GM12878 (cell line): ENCODE measurements at regions not wholly inside any gene's neighbourhood (a gene's known extent, or its start where the extent isn't known, plus 50 kb on each side); places are given as distances from the start of the nearest gene placed in this dataset.

Experiments
- ATAC-seq: fragments of 200-7000 bp; cut with Tn5 transposase; 3 replicates; pipeline ENCODE4 v1.9.1; 2020; ENCODE audit warnings: mild to moderate bottlenecking, moderate library complexity
- BruUV-seq: library from RNA; stranded (reverse); fragments of 400-500 nt; replicated peaks from 2 replicates; lab custom pipeline; 2021; lab: Mats Ljungman, UMichigan
- CTCF ChIA-PET: fragments of 300-600 bp; sonication (Branson Sonifier 250); formaldehyde crosslinking; extraction: SDS; loops from one replicate; lab custom pipeline; 2021; ENCODE audit warnings: inconsistent platforms; lab: Yijun Ruan, JAX
- POLR2A ChIA-PET: fragments of 350-600 bp; formaldehyde crosslinking; extraction: SDS; loops from one replicate; lab custom pipeline; 2021; ENCODE audit warnings: inconsistent platforms; lab: Charles Lee
- RAD21 ChIA-PET: fragments of 300-600 bp; sonication (Branson Sonifier 250); formaldehyde crosslinking; loops from one replicate; lab custom pipeline; 2023; ENCODE audit warnings: antibody characterized with exemption; ENCODE audit not compliant: unreplicated experiment; lab: Charles Lee
- SMC1A ChIA-PET: fragments of 300-600 bp; sonication (Branson Sonifier 250); formaldehyde crosslinking; loops from one replicate; lab custom pipeline; 2023; ENCODE audit not compliant: unreplicated experiment, uncharacterized antibody; lab: Charles Lee
- DNase-seq: peaks from one replicate; pipeline ENCODE4 v3.0.0-alpha.2; 2011; ENCODE audit warnings: low read depth, low spot score
- FAIRE-seq: peaks from 3 replicates; lab custom pipeline; 2011; peaks lifted over from hg19 to GRCh38; lab: Jason Lieb, UNC
- H2AFZ ChIP-seq: 2 replicates; pipeline ENCODE4 v1.6.0; 2011; ENCODE audit warnings: low read depth, low read length, control low read depth; ENCODE audit not compliant: control insufficient read depth
- H3K27ac ChIP-seq: 2 replicates; pipeline ENCODE4 v1.5.1; 2011; ENCODE audit warnings: control low read depth; ENCODE audit not compliant: control insufficient read depth, insufficient read depth
- H3K27me3 ChIP-seq, 2 experiments: replicated peaks in 1 of 2; 2 replicates each; pipeline versions ENCODE4 v1.6.0 to v1.6.1; 2011; ENCODE audit warnings: low read length in 1 of 2; ENCODE audit not compliant: control insufficient read depth in 2 of 2, insufficient read depth in 2 of 2
- H3K36me3 ChIP-seq, 2 experiments: 2 replicates each; pipeline ENCODE4 v1.5.1; 2011; ENCODE audit warnings: low read length in 1 of 2; ENCODE audit not compliant: control insufficient read depth in 2 of 2, insufficient read depth in 2 of 2
- H3K4me1 ChIP-seq: 2 replicates; pipeline ENCODE4 v1.6.1; 2011; ENCODE audit warnings: mild to moderate bottlenecking, low read length, moderate library complexity, mixed read lengths; ENCODE audit not compliant: control insufficient read depth, insufficient read depth
- H3K4me2 ChIP-seq: 2 replicates; pipeline ENCODE4 v1.6.0; 2011; ENCODE audit warnings: control low read depth; ENCODE audit not compliant: control insufficient read depth, insufficient read depth
- H3K4me3 ChIP-seq: fragments of 200-600 bp; sonication (generic); 2 replicates; pipeline ENCODE4 v1.5.1; 2016
- H3K79me2 ChIP-seq: 2 replicates; pipeline ENCODE4 v1.6.0; 2011; ENCODE audit warnings: low read length; ENCODE audit not compliant: control insufficient read depth, insufficient read depth
- H3K9ac ChIP-seq: 2 replicates; pipeline ENCODE4 v1.8.0; 2011; ENCODE audit warnings: low read length, control low read depth, mixed read lengths; ENCODE audit not compliant: control insufficient read depth, insufficient read depth
- H3K9me3 ChIP-seq: replicated peaks from 3 replicates; pipeline ENCODE4 v1.5.1; 2011; ENCODE audit warnings: mild to moderate bottlenecking, low read length; ENCODE audit not compliant: control insufficient read depth, insufficient read depth
- H4K20me1 ChIP-seq: 2 replicates; pipeline ENCODE4 v1.6.0; 2011; ENCODE audit not compliant: control insufficient read depth, insufficient read depth
- BCL3 ChIP-seq: IDR thresholded peaks from 2 replicates; pipeline ENCODE4 v1.6.1; 2011; ENCODE audit warnings: borderline replicate concordance, low read depth, mild to moderate bottlenecking, moderate library complexity, low read length; ENCODE audit not compliant: insufficient read depth, poor library complexity, severe bottlenecking
- BRCA1 ChIP-seq: IDR thresholded peaks from 2 replicates; pipeline ENCODE4 v1.6.1; 2011; ENCODE audit warnings: low read depth, low read length, improper control_type of control experiment
- CEBPZ ChIP-seq: fragments of 150-350 bp; IDR thresholded peaks from 2 replicates; pipeline ENCODE4 v1.6.1; 2016; ENCODE audit warnings: low read depth, low read length
- CUX1 ChIP-seq: IDR thresholded peaks from 2 replicates; pipeline ENCODE4 v1.6.1; 2012; ENCODE audit warnings: improper control_type of control experiment, low read depth, low read length; ENCODE audit not compliant: insufficient replicate concordance
- ESRRA ChIP-seq: IDR thresholded peaks from 2 replicates; pipeline ENCODE4 v1.6.1; 2012; ENCODE audit warnings: mild to moderate bottlenecking, low read length, improper control_type of control experiment
- HDGF ChIP-seq: fragments of 450-650 bp; IDR thresholded peaks from 2 replicates; pipeline ENCODE4 v1.6.1; 2016; ENCODE audit warnings: antibody characterized with exemption
- PKNOX1 ChIP-seq: fragments of 450-650 bp; IDR thresholded peaks from 2 replicates; pipeline ENCODE4 v1.6.1; 2016; ENCODE audit warnings: mild to moderate bottlenecking
- RB1 ChIP-seq: fragments of 450-650 bp; formaldehyde crosslinking; IDR thresholded peaks from 2 replicates; pipeline ENCODE4 v1.6.1; 2017; ENCODE audit warnings: mild to moderate bottlenecking, borderline replicate concordance
- SMC3 ChIP-seq: IDR thresholded peaks from 2 replicates; pipeline ENCODE4 v1.6.1; 2011; ENCODE audit warnings: low read length, improper control_type of control experiment, borderline replicate concordance
- ZBED1 ChIP-seq: IDR thresholded peaks from 2 replicates; pipeline ENCODE4 v1.6.1; 2016; ENCODE audit warnings: borderline replicate concordance
- WGBS: methylation state at CpG from one replicate; pipeline ENCODE4 v1.1.6; 2016; ENCODE audit warnings: low lambda C conversion rate; ENCODE audit not compliant: insufficient replicate concordance, insufficient coverage; ENCODE audit errors: missing lambda C conversion rate; 5-methylcytosine and 5-hydroxymethylcytosine counted together
- in situ Hi-C: fragments of 300-500 bp; cut with MboI; formaldehyde crosslinking; loops from 9 replicates; pipeline ENCODE4 v1.14.3; 2018; ENCODE audit warnings: mixed read lengths
- intact Hi-C: fragments of 100-400 bp; cut with micrococcal nuclease; formaldehyde crosslinking; loops from one replicate; pipeline ENCODE4 v1.14.2; 2022; ENCODE audit not compliant: unreplicated experiment

- TF ChIP-seq CUX1 (no peak), BRCA1 (no peak), RB1 (no peak)
Measured at GRCh38 chr15:29473621-29474105, 204.0 kb upstream of the NSMCE3 start (continued).

GRCh38 chr15:29472901-29473445 is 203.4 kb upstream of the NSMCE3 start:
- BruUV-seq: no TSS peak
- in situ Hi-C loops: no loop called here
- TF ChIP-seq BCL3 (no peak), ZBED1 (no peak), CEBPZ (no peak), SMC3 (no peak), ESRRA (no peak), HDGF (no peak), PKNOX1 (no peak)

More at GRCh38 chr15:29472901-29473445, 203.4 kb upstream of the NSMCE3 start:
- intact Hi-C loops: no loop called here
- no peaks in the 10 kb centered on the region for H3K4me1 ChIP-seq
- no peaks in the 10 kb centered on the region for H3K79me2 ChIP-seq
- H3K36me3 ChIP-seq: no peaks in the 10 kb centered on the region
- POLR2A ChIA-PET: no interaction called here
- WGBS: 21% methylated on average over 4 of the region's 4 CpGs
- H3K9ac ChIP-seq: no peak overlapping the region
- RAD21 ChIA-PET: no interaction called here
- no peak overlapping the region for H3K27ac ChIP-seq
- SMC1A ChIA-PET: no interaction called here
- H2AFZ ChIP-seq: no peak overlapping the region
- CTCF ChIA-PET: no interaction called here
- no peak for ATAC-seq
- H3K4me2 ChIP-seq: no peak overlapping the region
- H3K27me3 ChIP-seq: no peaks in the 10 kb centered on the region
- no peak for FAIRE-seq
- no peaks in the 10 kb centered on the region for H3K9me3 ChIP-seq
- no peak overlapping the region for H3K4me3 ChIP-seq
- H4K20me1 ChIP-seq: no peaks in the 10 kb centered on the region
- DNase-seq: no peak
